Mammary epithelial cell (primary cell): ENCODE measurements at regions not wholly inside any gene's neighbourhood (a gene's known extent, or its start where the extent isn't known, plus 50 kb on each side); places are given as distances from the start of the nearest gene placed in this dataset.

Experiments
- CTCF ChIP-seq, 2 donors: IDR thresholded peaks in 1 of 2; conservative IDR thresholded peaks in 1 of 2; 2 replicates each; pipeline ENCODE4 v1.5.1; 2011 to 2012; ENCODE audit warnings: inconsistent platforms in 2 of 2, low read length in 2 of 2, mild to moderate bottlenecking in 2 of 2, control low read depth in 1 of 2, low read depth in 1 of 2; ENCODE audit not compliant: insufficient read depth in 1 of 2; ENCODE audit errors: extremely low read depth in 1 of 2
- EZH2 ChIP-seq: IDR thresholded peaks from 2 replicates; pipeline ENCODE4 v1.6.1; 2012; ENCODE audit warnings: low read length, inconsistent platforms, borderline replicate concordance

- TF ChIP-seq CTCF (conservative IDR thresholded peaks at IDR 0.05 in 1 of 2, IDR thresholded peaks at IDR 0.05 in 1 of 2; ENCODE audit: extremely low read depth in 1 of 2, insufficient read depth in 1 of 2, low read depth in 1 of 2, low read length in 2 of 2) (no peak), EZH2 (no peak)
Measured at GRCh38 chr7:17545348-17545747, 246.9 kb downstream of the AHR start.
